ENCODE measurements at regions not wholly inside any gene's neighbourhood (a gene's known extent, or its start where the extent isn't known, plus 50 kb on each side); places are given as distances from the start of the nearest gene placed in this dataset.

DNA sequence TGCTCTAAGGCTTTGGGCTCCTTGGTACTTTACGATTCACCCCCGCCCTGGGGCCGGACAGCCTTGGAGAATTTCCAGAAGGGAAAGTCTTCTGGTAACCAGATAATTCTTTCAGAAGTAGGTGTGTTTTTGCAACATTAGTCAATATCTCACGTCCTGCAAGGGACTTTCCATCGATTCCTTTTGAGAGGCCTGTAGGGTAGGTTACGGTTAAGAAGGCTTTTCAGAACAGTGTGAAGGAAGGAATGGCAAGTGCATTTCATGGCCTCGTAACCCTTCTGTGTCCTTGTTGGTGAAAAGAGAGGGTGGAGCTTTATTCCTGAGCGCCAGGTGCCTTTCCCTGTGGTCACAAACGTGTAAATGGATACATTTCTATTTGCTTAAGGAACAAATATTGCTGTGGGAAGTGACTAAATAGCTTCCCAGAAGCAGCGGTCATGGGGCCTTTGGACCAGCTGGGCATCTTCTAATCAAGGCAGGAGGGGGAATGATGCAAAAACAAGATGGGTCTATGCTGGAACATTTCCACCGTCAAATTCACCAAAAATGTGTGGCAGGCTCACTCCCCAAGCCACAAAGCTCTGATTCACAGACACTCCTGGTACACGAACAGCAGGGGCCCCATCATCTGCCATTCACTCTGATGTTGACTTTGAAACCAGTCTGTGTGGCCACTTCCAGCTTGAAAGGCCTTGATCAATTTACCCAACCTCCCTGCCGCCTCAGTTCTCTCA is 99.2 kb downstream of the ANKRD10 start:
- no peaks in the 10 kb centered on the region for H3K36me3 ChIP-seq
- no peak overlapping the region for H3K27ac ChIP-seq
- intact Hi-C loops (cut with DNase I; ENCODE audit: low total_unique reads) = loop anchor here (10.0 kb wide), 1 partner anchor 221 kb away; no protein-coding TSS in a partner anchor
- peaks cover 0 to 27% (median 19%) of the 10 kb centered on the region in 6 donors for H3K4me1 ChIP-seq
- H3K4me3 ChIP-seq = no peak overlapping the region
- TF ChIP-seq POLR2AphosphoS5 (IDR thresholded peaks at IDR 0.05) (no peak), POLR2A (IDR thresholded peaks at IDR 0.05) (no peak)
- TF ChIP-seq, protein P1, sequence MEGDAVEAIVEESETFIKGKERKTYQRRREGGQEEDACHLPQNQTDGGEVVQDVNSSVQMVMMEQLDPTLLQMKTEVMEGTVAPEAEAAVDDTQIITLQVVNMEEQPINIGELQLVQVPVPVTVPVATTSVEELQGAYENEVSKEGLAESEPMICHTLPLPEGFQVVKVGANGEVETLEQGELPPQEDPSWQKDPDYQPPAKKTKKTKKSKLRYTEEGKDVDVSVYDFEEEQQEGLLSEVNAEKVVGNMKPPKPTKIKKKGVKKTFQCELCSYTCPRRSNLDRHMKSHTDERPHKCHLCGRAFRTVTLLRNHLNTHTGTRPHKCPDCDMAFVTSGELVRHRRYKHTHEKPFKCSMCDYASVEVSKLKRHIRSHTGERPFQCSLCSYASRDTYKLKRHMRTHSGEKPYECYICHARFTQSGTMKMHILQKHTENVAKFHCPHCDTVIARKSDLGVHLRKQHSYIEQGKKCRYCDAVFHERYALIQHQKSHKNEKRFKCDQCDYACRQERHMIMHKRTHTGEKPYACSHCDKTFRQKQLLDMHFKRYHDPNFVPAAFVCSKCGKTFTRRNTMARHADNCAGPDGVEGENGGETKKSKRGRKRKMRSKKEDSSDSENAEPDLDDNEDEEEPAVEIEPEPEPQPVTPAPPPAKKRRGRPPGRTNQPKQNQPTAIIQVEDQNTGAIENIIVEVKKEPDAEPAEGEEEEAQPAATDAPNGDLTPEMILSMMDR (IDR thresholded peaks at IDR 0.05 in 8 of 11, conservative IDR thresholded peaks at IDR 0.05 in 3 of 11) = no peak
- no peaks in the 10 kb centered on the region for H3K9me3 ChIP-seq
- no peak for DNase-seq
- 76 to 90% (median 80%) methylated on average over 13 of the region's 13 CpGs for WGBS, 5 donors
- H3K27me3 ChIP-seq (replicated peaks in 1 of 7) = peaks cover 0 to 30% (median 10%) of the 10 kb centered on the region in 7 donors

- H3K4me3 ChIP-seq = no peak overlapping the region
- H3K36me3 ChIP-seq = no peaks in the 10 kb centered on the region
- 68 to 98% (median 78%) methylated on average over 5 of the region's 5 CpGs for WGBS, 5 donors
- TF ChIP-seq, protein P1 (IDR thresholded peaks at IDR 0.05 in 8 of 11, conservative IDR thresholded peaks at IDR 0.05 in 3 of 11) = no peak
- TF ChIP-seq POLR2AphosphoS5 (IDR thresholded peaks at IDR 0.05) = no peak
- TF ChIP-seq POLR2A (IDR thresholded peaks at IDR 0.05) = no peak
- no peak overlapping the region for H3K27ac ChIP-seq
- DNase-seq = no peak
- no peaks in the 10 kb centered on the region for H3K9me3 ChIP-seq
- peaks cover 0 to 21% (median 10%) of the 10 kb centered on the region in 7 donors for H3K27me3 ChIP-seq (replicated peaks in 1 of 7)
- peaks cover 0 to 25% (median 17%) of the 10 kb centered on the region in 6 donors for H3K4me1 ChIP-seq
- intact Hi-C loops (cut with DNase I; ENCODE audit: low total_unique reads) = loop anchor here (10.0 kb wide), 1 partner anchor 222 kb away; no protein-coding TSS in a partner anchor
These were observed 98.4 kb downstream of the ANKRD10 start for GRCh38 chr13:110816500-110816899.

GRCh38 chr13:110817143-110817542 is 97.7 kb downstream of the ANKRD10 start:
- Histone ChIP-seq H3K4me1 (peaks cover 0 to 18% (median 13%) of the 10 kb centered on the region in 6 donors), H3K27me3 (replicated peaks in 1 of 7) (peaks cover 0 to 15% (median 7%) of the 10 kb centered on the region in 7 donors), H3K4me3 (no peak overlapping the region), H3K27ac (no peak overlapping the region), H3K9me3 (no peaks in the 10 kb centered on the region), H3K36me3 (no peaks in the 10 kb centered on the region)
- 78 to 88% (median 81%) methylated on average over 3 of the region's 3 CpGs for WGBS, 5 donors
- no peak for TF ChIP-seq POLR2A (IDR thresholded peaks at IDR 0.05)
- TF ChIP-seq, protein P1 (IDR thresholded peaks at IDR 0.05 in 8 of 11, conservative IDR thresholded peaks at IDR 0.05 in 3 of 11) = no peak
- no peak for TF ChIP-seq POLR2AphosphoS5 (IDR thresholded peaks at IDR 0.05)
- DNase-seq = no peak
- intact Hi-C loops (cut with DNase I; ENCODE audit: low total_unique reads) = loop anchor here (10.0 kb wide), 1 partner anchor 222 kb away; no protein-coding TSS in a partner anchor

GRCh38 chr13:110818747-110819146 is 96.1 kb downstream of the ANKRD10 start:
- H3K27me3 ChIP-seq (replicated peaks in 1 of 7) = peaks cover 0 to 2% (median 0%) of the 10 kb centered on the region in 7 donors
- no peak for DNase-seq
- no peak overlapping the region for H3K27ac ChIP-seq
- 69 to 81% (median 74%) methylated on average over 8 of the region's 8 CpGs for WGBS, 5 donors
- TF ChIP-seq POLR2A (IDR thresholded peaks at IDR 0.05) (no peak), POLR2AphosphoS5 (IDR thresholded peaks at IDR 0.05) (no peak)
- TF ChIP-seq, protein P1 (IDR thresholded peaks at IDR 0.05 in 8 of 11, conservative IDR thresholded peaks at IDR 0.05 in 3 of 11) = no peak
- intact Hi-C loops (cut with DNase I; ENCODE audit: low total_unique reads) = loop anchor here (10.0 kb wide), 1 partner anchor 224 kb away; no protein-coding TSS in a partner anchor
- peaks cover 0 to 11% (median 7%) of the 10 kb centered on the region in 6 donors for H3K4me1 ChIP-seq
- no peaks in the 10 kb centered on the region for H3K9me3 ChIP-seq
- H3K4me3 ChIP-seq = no peak overlapping the region
- H3K36me3 ChIP-seq = no peaks in the 10 kb centered on the region

Measured in spleen (tissue), 11 donors.